NCI-H526 treated with DMSO at 0.1 percent for 48 hours (cell line): ENCODE measurements at regions not wholly inside any gene's neighbourhood (a gene's known extent, or its start where the extent isn't known, plus 50 kb on each side); places are given as distances from the start of the nearest gene placed in this dataset.
"Not testable (repeated sequence)": the region's sequence is repeated elsewhere in the genome, so short reads cannot be mapped to it uniquely, and the experiment has no call there.

Experiments
- DNase-seq: peaks from one replicate; lab custom pipeline; 2025; lab: John Stamatoyannopoulos, UW

DNA sequence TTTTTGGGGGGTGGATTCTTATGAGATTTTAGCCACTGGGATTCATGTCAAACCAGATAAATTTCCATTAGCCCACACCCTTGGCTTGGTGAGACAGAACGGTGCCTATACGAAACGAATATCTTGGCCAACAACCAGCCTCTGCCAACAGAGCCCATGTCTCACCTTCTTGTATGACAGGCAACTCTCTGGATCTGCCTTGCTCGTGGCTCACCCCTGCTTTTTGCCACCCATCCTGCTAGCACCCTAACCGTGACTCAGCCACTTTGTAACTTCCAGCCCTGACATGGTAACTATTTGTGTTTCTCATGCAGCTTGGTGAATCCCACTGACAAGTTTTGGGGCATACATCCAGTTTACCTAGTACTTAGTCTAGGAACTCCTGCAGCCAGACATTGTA lies 457.0 kb downstream of the SPATA31D1 start:
- no peak for DNase-seq

DNA sequence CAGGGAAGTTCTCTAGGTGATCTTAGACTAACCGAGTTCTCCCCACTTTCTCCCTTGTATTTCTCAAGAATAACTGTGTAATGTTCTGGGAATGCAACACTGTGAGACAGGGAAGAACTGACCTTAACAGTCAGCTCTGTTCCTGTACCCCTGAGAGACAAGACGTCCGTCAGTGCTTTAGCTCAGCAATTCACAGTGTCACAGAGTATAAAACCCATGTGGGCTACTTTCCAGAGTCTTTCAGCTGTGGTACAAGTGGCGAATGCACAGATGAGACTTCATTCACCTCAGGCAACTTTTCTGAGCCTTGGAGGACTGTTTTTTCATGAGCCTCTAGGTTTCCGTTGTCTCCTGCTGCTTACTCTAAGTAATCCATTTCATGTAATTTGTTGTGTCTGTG lies 458.8 kb downstream of the SPATA31D1 start:
- DNase-seq = no peak

DNA sequence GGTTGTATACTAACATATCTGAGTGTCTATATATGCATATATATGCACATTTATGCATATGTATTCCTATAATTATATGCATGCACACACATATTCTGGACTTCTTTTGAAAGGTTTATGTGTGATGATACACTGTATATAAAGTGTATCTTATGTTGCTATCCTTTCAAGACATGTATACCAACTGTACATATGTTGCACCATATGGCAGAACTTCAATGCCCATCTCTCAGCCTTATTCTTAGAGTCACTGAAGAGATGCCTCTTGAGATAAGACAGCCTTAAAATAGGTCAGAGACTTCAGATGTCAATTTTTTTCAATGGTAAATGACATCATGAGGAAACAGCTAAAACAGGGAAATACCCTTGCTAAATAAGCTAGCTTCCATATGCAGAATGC lies 461.4 kb downstream of the SPATA31D1 start:
- no peak for DNase-seq

DNA sequence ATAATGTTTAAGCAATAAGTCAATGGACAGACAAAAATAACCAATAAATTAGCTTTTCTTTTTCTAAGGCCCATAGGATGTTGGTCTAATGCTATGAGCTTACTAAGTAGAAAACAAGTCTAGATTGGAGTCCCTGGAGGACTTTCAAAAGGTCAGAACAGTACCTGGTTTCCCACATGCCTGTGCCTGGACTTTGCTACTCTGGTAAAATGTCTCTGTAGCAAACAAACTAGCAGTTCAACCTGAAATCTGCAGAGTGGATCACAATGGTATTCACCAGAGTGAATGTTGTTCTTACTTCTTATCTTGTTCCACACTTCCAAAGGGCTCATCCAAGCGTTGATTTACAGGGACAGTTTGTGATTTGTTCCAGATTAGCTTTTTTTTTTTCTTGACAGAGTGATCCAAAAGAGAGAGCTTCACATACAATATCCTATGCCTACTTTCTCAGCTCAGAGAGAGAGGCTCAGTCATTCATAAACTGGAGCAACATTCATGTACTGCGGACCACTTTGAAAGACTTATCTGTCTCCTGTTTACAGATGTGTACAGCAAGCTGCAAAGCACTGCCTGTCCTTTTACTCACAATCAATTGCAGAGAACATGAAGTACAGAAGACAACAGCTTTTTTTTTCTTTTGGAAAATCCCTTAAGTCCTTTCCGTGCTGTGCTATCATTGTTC lies 466.1 kb downstream of the SPATA31D1 start:
- no peak for DNase-seq

DNA sequence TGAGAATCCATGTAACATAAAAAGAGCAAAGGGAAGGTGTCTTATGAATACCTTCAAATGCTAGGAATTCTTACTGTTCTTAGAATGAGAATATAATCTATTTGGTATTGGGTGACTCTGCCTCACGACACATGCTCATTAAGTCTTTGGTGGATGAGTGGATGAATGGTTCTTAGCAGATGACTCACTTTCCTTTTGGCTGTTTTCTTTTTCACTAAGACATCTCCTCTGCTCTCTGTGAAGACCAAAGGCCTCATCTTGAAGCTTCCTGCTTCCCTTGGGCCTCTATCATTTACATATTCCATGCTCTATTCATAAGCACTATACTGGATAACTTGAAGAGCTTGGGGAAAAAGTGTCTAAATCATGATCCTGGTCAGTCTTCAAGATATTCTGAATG lies 468.1 kb downstream of the SPATA31D1 start:
- DNase-seq = no peak

DNA sequence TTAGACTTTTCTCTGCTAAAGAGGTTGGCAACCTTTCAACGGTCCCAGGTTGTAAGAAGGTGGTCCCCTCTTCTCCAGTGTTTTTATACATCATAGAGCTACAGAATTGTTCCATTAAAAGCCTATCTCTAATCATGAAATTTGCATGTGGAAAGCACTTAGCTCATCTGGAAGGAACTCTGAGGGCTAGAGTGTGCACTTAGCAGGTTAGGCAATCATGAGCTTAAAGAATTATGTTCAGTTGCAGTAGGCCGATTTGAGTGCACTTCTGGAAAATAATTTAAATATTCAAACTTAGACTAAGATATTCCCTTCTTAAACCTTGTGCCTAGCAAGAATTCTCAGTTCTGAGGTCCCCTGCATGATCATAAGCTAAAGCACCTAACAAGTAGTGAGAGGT lies 468.7 kb downstream of the SPATA31D1 start:
- no peak for DNase-seq

DNA sequence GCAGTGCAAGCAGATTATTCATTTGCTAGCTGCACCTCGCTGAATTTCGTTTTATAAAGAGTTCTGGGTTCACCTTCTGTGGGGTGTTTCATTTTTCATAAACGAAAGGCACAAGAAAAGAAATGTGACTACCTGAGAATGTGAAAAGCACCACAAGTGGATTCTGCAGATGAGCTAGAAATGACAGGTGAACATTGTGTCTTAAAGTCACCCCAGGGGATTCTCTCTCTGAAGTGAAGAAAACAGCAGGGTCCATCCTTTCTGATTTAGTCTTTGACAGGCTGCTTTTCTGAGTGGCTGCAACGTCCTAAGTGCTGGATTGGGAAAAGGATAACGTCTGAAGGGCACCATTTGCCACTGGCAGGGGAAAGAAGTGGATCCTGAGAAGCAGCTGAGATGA lies 469.3 kb downstream of the SPATA31D1 start:
- DNase-seq = no peak

DNA sequence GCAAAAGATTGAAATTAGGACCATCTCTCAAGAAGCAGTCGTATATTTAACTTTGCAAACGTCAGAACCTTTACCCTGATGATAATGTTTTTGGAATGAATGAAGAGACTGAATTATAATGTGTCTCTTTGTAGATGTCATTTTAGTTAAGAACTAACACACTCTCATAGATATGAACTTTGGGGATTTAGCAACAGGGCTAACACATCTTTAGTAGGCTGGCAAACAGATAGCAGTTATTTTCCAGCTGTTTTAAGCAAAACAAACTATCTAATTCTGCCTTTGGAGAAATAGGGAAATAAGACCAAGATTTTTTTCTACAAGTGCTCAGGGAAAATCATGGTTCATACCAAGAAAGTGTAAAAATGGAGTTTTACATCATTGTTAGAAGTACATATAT lies 469.7 kb downstream of the SPATA31D1 start:
- DNase-seq = no peak

DNA sequence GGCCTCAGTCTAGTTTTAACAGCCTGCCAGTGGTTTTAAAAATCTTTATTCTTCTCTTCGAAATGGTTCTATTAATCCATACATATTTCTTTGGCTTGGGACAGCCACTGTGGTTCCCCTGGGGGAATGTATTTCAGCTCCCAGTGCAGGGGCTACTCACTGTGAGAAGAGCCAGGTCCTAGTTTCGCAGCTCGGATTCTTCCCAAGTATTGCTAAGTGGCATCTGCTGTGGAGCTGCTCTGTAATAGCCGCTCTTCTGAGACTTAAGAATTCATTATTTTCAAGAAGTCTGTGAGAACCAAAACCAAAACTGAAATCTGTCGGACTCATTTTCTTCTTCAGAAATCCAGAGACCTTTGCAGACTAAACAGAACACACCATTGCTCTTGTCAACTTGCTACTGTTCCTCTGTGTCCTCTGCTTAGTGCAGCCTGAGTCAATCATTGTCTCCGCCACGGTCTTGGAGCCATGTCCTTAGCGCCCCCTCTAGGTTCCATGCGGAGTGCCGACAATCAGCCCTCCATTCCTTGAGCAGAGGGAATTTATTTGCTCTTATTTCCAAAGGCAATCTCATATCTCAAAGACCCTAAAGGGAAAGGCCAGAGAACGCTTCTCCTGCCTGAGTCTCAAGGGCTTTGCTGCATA lies 478.2 kb downstream of the SPATA31D1 start:
- DNase-seq = no peak

DNA sequence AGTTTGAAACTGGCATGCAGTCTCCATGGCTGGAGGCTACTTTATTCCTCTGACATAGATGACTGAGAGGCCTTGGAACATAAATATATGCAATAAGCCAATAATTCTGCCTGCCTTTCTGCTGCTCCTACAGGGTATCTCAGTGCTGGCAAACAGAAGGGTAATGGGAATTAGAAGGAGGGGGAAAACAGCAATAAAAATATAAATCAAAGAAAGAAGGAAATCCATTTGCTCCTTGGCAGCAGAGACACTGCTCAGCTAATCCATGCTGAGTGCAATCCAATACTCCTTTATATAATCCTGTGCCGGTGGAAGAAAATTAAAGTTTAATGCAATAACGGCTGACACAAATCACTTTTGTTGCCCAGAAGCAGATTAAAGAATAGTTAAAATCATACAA lies 478.9 kb downstream of the SPATA31D1 start:
- no peak for DNase-seq

DNA sequence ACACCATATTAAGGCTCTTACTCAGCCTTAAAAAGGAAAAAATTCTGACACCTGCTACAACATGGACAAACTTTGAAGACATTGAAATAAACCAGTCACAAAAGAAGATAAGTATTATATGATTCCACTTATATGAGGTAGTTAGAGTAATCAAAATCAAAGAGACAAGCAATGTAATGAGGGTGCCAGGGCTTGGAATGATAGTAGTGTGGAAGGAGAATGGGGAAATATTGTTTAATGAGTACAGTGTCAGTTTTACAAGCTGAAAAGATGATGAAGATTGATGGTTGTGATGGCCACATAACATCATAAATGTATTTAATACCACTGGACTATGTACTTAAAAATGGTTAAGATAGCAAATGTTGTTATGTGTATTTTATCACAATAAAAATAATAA lies 485.7 kb downstream of the SPATA31D1 start:
- DNase-seq = no peak

DNA sequence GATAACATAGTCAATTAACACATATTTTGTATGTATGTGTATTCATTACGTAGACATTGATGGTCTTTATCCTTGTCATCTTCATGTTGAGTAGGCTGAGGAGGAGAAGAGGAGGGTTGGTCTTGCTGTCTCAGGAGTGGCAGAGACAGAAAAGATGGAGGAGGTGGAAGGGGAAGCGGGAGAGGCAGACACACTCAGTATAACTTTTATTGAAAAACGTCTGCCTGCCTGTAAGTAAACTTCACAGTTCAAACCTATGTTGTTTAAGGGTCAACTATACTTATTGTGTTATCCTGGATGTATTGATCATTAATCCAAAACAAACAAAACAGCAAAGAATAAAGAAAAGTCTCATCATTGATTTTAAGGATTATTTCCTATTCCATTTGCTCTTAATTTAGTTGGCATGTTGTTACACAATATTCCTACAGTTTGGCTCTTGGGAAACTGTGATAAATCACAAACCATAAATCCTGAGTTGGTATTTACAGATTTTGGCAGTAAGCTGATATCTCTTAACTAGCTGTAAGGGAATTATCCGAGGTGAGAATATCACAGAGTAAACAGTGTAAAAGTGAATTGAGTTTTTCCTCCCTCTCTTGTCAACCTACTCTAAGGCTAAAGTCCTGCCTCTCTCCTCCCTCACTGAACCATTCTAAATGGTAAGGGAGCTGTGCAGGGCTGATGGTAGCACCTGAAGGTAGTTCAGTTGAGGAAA lies 487.2 kb downstream of the SPATA31D1 start:
- DNase-seq = no peak

DNA sequence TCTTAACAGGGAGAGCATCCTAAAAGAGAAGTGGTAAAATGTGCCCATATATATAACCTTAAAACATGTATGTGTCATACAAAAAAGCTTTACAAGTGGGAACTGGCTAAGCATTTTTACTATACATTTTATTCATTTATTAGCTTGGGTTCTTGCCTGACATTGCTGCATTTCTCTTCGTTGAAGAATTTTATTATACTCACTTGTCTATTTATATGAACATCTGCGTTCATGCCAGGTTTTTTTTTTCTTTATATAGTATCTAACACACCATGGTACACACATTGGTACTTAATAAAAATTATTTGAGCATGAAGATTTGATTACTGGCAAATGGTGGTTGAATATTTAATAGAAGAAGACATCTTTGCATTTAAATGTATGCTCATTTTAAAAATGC lies 492.3 kb downstream of the SPATA31D1 start:
- no peak for DNase-seq

DNA sequence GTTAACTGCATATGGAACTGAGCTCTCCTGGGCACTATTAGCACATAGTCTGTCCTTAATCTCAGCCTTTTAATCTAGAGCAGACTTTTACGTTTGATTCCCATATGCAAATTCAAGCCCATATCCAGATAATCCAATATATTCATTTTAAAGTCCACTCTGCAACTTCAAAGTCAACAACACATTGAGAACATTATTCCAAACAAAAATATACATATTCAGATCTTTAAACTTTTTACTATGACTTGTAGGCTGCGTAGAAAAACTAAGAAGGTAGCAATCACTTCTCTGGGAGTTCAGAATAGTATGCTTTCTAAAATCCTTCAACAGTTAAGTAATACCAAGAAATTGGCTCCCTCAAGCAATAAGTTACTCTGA lies 499.4 kb downstream of the SPATA31D1 start:
- DNase-seq = no peak

DNA sequence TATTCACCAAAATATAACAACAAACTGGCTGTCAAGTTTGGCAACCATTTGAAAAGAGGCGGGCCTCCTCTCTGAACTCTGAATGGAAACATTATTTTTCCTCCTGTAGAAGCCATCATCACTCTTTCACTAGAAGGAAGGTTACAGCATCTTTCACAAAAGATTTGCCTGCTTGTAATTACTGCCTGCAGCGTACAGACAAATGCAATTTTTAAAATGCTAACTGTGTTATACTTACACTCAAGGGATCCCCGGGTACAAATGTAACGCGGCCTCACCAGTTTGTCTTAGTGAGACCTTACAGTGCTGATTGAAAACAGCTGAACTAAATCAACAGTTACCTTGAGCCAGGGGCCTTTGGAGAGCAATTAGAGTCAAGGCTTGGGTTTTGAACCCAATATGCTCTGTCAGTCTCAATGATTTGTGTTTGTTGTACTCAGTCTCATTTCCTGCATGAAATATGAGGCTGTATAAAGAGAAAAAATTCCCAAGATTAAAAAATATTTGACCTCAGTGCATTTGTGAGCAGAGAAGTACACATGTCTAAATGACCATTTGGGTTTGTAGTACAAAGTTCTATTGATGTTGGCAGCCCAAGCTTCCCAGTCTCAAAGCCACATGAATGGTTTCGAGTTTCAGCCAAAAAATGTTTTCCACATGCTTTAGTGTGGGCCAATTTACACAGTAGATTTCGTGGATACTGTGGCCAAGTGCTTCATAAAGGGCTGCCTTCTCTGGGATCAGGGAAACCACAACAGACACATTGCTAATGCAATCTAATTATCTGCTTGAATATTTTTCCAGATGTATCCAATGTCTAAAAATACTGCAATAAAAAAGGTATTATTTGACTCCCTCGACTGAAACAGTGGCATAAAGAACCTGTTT lies 500.0 kb downstream of the SPATA31D1 start:
- DNase-seq = peak; percentile 6

DNA sequence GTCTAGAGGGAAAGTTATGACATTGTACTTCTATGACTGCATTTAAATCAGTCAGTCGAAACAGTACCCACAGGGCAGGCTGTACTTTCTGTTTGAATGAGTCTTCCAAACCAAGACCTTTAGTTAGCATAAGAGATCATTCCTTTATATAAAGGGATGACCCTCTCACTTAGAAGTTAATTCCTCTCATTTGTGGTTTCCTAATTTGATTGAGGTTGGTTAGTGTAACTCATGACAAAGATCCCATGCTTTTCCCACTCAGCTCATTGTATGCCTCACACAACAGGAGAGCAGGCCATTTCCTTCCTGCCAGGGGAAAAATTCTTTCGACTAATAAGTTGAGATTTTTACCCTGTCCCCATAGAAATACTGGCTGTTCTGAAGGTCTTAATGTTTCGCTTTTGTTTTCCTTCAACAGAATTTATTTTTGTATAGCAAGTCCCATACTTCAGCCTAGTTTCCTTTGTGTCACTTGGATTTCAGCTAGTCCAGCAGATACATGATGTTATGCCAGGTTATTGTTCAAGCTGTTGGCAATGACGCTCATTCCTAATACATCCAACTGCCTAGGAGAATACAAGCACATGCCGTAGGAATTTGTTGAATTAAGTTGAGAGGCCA lies 500.7 kb downstream of the SPATA31D1 start:
- no peak for DNase-seq

DNA sequence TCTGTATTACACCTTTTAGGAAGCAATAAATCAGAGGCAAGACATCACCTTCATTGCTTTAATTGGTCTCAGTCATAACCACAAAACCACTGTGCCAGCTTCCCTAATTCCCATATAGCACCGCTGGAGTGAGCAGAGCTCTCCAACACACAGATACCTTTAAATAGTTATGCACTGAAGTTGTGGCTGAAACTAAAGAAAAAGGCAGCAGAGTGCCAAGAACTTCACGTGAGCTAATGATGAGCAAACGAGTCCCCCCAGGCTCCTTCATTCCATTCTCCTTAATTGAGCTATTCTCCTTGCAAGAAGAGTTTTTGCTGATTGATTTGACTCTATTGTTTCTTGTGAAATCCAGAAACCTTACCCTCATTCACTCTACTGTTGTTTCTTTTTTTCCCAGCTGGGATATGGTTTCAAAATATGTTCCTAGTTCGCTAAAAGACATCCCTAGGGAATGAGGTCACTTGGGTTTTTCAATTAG lies 501.5 kb downstream of the SPATA31D1 start:
- DNase-seq = no peak

DNA sequence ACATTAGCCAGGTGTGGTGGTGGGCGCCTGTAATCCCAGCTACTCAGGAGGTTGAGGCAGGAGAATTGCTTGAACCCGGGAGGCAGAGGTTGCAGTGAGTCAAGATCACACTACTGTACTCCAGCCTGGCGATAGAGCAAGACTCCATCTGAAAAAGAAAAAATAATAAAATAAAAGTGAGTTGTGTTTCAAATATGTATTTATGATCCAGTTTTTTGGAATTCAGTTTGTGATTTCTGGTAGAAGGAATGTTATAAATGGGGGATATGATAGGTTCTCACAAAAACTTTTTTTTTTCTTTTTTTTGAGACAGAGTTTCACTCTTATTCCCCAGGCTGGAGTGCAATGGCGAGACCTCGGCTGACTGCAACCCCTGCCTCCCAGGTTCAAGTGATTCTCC lies 502.2 kb downstream of the SPATA31D1 start:
- DNase-seq = not testable (repeated sequence)

DNA sequence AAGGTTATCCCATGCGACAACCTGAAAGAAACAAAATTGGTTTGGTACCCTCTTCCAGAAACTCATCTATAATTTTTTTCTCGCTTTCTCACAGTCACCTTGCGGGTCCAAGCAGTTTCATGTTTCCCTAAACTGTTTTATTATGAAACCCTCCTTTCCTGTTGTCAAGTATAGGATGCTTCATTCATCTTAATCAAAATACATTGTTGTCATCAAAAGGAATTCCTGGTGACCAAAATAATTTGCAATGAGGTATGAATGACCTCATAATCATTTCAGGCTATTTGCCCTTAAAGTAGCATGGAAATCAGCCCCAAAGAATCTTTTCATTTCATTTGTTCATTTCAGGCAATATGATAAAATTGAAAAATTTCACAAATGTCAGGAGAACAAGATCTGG lies 503.0 kb downstream of the SPATA31D1 start:
- no peak for DNase-seq

DNA sequence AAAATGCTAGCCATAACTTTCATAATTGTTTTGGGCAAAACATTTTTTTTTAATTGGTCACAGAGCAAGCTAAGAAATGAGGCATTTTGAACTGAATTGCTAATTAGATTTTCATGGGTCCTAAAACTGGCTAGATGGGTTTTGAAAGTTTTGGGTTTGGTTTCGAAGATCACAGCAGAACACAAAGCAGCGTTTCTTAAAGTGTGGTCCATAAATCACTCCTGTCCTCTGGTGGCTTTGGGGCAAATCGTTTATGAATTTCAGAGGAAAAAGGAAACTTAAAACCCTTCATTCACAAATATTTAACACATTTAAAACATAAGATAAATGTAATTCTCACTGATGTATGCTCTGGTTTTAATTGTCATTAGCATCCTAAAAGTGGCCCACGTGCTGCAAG lies 503.7 kb downstream of the SPATA31D1 start:
- DNase-seq = no peak

DNA sequence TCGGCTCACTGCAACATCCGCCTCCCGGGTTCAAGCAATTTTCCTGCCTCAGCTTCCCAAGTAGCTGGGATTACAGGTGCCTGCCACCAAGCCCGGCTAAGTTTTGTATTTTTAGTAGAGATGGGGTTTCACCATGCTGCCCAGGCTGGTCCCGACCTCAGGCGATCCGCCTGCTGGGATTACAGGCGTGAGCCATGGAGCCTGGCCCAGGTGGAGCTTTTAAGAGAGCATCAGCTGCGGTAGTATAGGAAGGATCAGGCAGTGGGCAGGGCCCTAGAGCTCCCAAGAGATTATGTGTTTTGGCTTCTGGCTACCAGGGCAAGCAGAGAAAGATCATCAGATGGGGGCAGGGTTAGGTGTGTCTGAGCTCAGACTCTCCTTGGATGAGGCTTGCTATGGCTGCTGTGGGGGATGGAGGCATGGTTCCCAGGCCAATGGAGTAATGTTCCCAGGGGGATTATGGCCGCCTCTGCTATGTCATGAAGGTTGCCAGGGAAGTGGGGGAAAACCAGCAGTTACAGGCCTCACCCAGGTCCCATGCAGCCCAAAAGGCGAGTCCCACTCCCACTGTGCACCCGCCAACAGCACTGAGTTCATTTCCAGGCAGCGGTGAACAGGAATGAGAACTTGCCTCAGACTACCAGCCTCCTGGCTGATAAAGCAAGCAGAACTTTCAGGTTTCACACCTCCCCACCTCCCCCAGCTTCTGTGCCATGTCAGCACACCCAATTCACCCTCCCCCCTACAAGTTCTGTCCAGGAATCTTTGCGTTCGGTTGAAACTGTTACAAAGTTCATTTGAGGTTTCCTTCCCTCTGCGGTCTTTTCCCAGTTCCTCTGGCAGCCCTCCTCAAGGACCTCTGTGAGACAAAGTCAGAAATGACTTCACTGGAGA lies 507.6 kb downstream of the SPATA31D1 start:
- DNase-seq = no peak
